H1 (cell line): ENCODE measurements at regions not wholly inside any gene's neighbourhood (a gene's known extent, or its start where the extent isn't known, plus 50 kb on each side); places are given as distances from the start of the nearest gene placed in this dataset.

ENCODE experiments used
- CBX8 ChIP-seq: fragments of 300-800, 300-1000 bp; sonication (generic); IDR thresholded peaks from 2 replicates; pipeline ENCODE4 v1.7.1; 2016; ENCODE audit warnings: low read depth, low read length, borderline replicate concordance
- CTBP2 ChIP-seq: IDR thresholded peaks from 2 replicates; pipeline ENCODE4 v1.7.0; 2011; ENCODE audit warnings: borderline replicate concordance, mild to moderate bottlenecking, moderate library complexity, mixed read lengths, low read length; ENCODE audit not compliant: insufficient read depth, insufficient read length
- KDM1A ChIP-seq: fragments of 200-600, 300-600 bp; sonication (generic); IDR thresholded peaks from 2 replicates; pipeline ENCODE4 v1.7.1; 2016; ENCODE audit warnings: mild to moderate bottlenecking, low read length, borderline replicate concordance

DNA sequence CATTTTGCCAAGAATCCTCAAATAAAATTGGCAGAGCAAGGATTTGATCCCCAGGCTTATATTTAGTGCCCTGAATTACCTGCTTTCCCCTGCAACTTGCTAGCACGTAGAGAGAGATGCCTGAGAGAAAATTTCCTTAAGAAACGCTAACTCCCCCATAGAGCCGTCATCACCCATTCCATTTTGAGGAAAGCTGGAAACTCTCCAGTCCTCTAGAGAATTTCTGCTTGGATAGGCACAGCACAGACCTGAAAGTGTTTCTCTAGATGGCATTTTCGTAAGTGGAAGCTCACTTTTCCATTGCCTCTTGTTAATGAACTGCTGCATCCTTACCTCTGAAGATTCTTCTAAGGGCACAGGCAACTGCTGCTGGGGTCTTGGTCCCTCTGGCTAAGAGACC lies 277.8 kb upstream of the SIX2 start (continued):
- TF ChIP-seq KDM1A (no peak), CTBP2 (no peak), CBX8 (no peak)
